ENCODE measurements at regions not wholly inside any gene's neighbourhood (a gene's known extent, or its start where the extent isn't known, plus 50 kb on each side); places are given as distances from the start of the nearest gene placed in this dataset.
"Not testable (repeated sequence)": the region's sequence is repeated elsewhere in the genome, so short reads cannot be mapped to it uniquely, and the experiment has no call there.

GRCh38 chr7:119219663-119220062 is 995.2 kb downstream of the ANKRD7 start:
- Histone ChIP-seq H3K27me3 (ENCODE audit: control insufficient read depth in 5 of 5, insufficient read depth in 4 of 5, low read length in 5 of 5) (no peaks in the 10 kb centered on the region), H3K36me3 (ENCODE audit: control insufficient read depth in 5 of 5, insufficient read depth in 5 of 5, low read length in 5 of 5) (no peaks in the 10 kb centered on the region), H3K27ac (ENCODE audit: low read depth, low read length) (no peak overlapping the region), H3K4me3 (ENCODE audit: low read depth in 1 of 5, low read length in 5 of 5) (no peak overlapping the region), H3K9me3 (ENCODE audit: control insufficient read depth in 5 of 5, low read length in 5 of 5) (peaks cover 0 to 12% (median 8%) of the 10 kb centered on the region in 5 donors), H3K4me1 (ENCODE audit: control insufficient read depth in 5 of 5, insufficient read depth in 5 of 5, low read length in 5 of 5) (no peaks in the 10 kb centered on the region), H3K9ac (ENCODE audit: low read length in 5 of 5) (no peak overlapping the region)

- Histone ChIP-seq H3K4me3 (ENCODE audit: low read depth in 1 of 5, low read length in 5 of 5) (no peak overlapping the region), H3K9me3 (ENCODE audit: control insufficient read depth in 5 of 5, low read length in 5 of 5) (peaks cover 0 to 6% (median 4%) of the 10 kb centered on the region in 5 donors), H3K9ac (ENCODE audit: low read length in 5 of 5) (no peak overlapping the region), H3K27ac (ENCODE audit: low read depth, low read length) (no peak overlapping the region), H3K27me3 (ENCODE audit: control insufficient read depth in 5 of 5, insufficient read depth in 4 of 5, low read length in 5 of 5) (no peaks in the 10 kb centered on the region), H3K36me3 (ENCODE audit: control insufficient read depth in 5 of 5, insufficient read depth in 5 of 5, low read length in 5 of 5) (no peaks in the 10 kb centered on the region), H3K4me1 (ENCODE audit: control insufficient read depth in 5 of 5, insufficient read depth in 5 of 5, low read length in 5 of 5) (no peaks in the 10 kb centered on the region)
Observed at GRCh38 chr7:119223930-119224329, 999.4 kb downstream of the ANKRD7 start.

DNA sequence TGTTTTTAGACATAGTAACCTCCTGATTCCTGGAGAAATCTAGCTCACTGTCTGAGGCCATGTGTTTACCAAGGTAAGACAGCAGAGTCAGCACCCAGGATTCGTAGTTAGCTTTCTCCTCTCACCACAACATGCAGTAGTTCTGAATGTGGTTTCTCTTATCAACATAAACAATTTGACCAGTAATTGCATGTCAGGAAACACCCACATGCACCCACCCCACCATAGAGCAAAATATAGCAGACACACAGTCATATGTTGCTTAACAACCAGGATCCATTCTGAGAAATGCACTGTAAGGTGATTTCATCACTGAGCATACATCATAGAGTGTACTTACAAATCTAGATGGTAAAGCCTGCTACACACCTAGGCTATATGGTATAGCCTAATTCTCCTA is 1004.0 kb downstream of the ANKRD7 start:
- Histone ChIP-seq H3K27ac (ENCODE audit: low read depth, low read length) (no peak overlapping the region), H3K4me1 (ENCODE audit: control insufficient read depth in 5 of 5, insufficient read depth in 5 of 5, low read length in 5 of 5) (no peaks in the 10 kb centered on the region), H3K9ac (ENCODE audit: low read length in 5 of 5) (no peak overlapping the region), H3K36me3 (ENCODE audit: control insufficient read depth in 5 of 5, insufficient read depth in 5 of 5, low read length in 5 of 5) (no peaks in the 10 kb centered on the region), H3K27me3 (ENCODE audit: control insufficient read depth in 5 of 5, insufficient read depth in 4 of 5, low read length in 5 of 5) (no peaks in the 10 kb centered on the region), H3K4me3 (ENCODE audit: low read depth in 1 of 5, low read length in 5 of 5) (no peak overlapping the region), H3K9me3 (ENCODE audit: control insufficient read depth in 5 of 5, low read length in 5 of 5) (peaks cover 0 to 3% (median 0%) of the 10 kb centered on the region in 5 donors)

- Histone ChIP-seq H3K9me3 (ENCODE audit: control insufficient read depth in 5 of 5, low read length in 5 of 5) (no peaks in the 10 kb centered on the region), H3K9ac (ENCODE audit: low read length in 5 of 5) (no peak overlapping the region), H3K4me1 (ENCODE audit: control insufficient read depth in 5 of 5, insufficient read depth in 5 of 5, low read length in 5 of 5) (no peaks in the 10 kb centered on the region), H3K4me3 (ENCODE audit: low read depth in 1 of 5, low read length in 5 of 5) (no peak overlapping the region), H3K36me3 (ENCODE audit: control insufficient read depth in 5 of 5, insufficient read depth in 5 of 5, low read length in 5 of 5) (no peaks in the 10 kb centered on the region), H3K27me3 (ENCODE audit: control insufficient read depth in 5 of 5, insufficient read depth in 4 of 5, low read length in 5 of 5) (no peaks in the 10 kb centered on the region), H3K27ac (ENCODE audit: low read depth, low read length) (no peak overlapping the region)
Observed at GRCh38 chr7:119232091-119232490, 1007.6 kb downstream of the ANKRD7 start.

DNA sequence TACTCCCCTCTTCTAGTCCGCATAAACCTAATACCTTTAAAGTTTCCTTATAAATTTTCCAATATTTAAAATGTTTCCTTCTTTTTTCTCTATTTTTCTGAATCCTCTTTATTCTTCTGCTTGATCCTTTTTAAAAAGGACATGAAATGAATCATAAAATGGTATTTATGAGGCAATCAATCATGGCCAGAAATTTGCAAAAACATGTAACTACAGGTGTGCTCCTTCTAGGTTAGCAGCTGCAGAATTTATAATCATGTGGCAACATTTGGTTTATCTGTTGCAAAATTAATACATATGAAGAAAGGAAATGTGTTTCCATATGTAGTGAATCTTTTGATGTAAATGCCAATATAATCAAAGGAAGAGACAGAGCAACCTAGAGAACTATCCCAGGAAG is 1008.5 kb downstream of the ANKRD7 start:
- H3K36me3 ChIP-seq (ENCODE audit: control insufficient read depth in 5 of 5, insufficient read depth in 5 of 5, low read length in 5 of 5) = no peaks in the 10 kb centered on the region
- no peaks in the 10 kb centered on the region for H3K4me1 ChIP-seq (ENCODE audit: control insufficient read depth in 5 of 5, insufficient read depth in 5 of 5, low read length in 5 of 5)
- no peak overlapping the region for H3K27ac ChIP-seq (ENCODE audit: low read depth, low read length)
- H3K4me3 ChIP-seq (ENCODE audit: low read depth in 1 of 5, low read length in 5 of 5) = no peak overlapping the region
- H3K9ac ChIP-seq (ENCODE audit: low read length in 5 of 5) = no peak overlapping the region
- no peaks in the 10 kb centered on the region for H3K9me3 ChIP-seq (ENCODE audit: control insufficient read depth in 5 of 5, low read length in 5 of 5)
- no peaks in the 10 kb centered on the region for H3K27me3 ChIP-seq (ENCODE audit: control insufficient read depth in 5 of 5, insufficient read depth in 4 of 5, low read length in 5 of 5)

DNA sequence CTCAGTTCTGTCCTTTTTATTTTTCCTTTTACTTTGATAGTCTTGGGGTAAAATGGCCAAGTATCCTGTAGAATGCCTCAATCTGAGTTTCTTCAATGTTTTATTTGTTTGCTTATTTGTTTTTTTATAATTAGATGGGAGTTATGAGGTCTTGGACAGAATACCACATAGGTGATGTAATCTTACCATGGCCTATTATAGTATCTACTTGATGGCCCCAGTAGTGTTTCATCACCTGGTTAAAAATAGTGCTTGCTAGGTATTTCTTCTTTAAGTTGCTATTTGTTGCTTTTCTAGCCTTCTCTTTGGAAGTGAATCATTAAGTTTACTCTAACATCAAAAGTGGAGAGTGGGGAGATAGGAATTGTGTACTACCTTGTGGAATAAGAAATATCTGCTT is 1020.0 kb upstream of the KCND2 start:
- no peaks in the 10 kb centered on the region for H3K9me3 ChIP-seq (ENCODE audit: control insufficient read depth in 5 of 5, low read length in 5 of 5)
- H3K9ac ChIP-seq (ENCODE audit: low read length in 5 of 5) = no peak overlapping the region
- no peaks in the 10 kb centered on the region for H3K27me3 ChIP-seq (ENCODE audit: control insufficient read depth in 5 of 5, insufficient read depth in 4 of 5, low read length in 5 of 5)
- no peaks in the 10 kb centered on the region for H3K4me1 ChIP-seq (ENCODE audit: control insufficient read depth in 5 of 5, insufficient read depth in 5 of 5, low read length in 5 of 5)
- H3K27ac ChIP-seq (ENCODE audit: low read depth, low read length) = no peak overlapping the region
- H3K4me3 ChIP-seq (ENCODE audit: low read depth in 1 of 5, low read length in 5 of 5) = no peak overlapping the region
- H3K36me3 ChIP-seq (ENCODE audit: control insufficient read depth in 5 of 5, insufficient read depth in 5 of 5, low read length in 5 of 5) = no peaks in the 10 kb centered on the region

DNA sequence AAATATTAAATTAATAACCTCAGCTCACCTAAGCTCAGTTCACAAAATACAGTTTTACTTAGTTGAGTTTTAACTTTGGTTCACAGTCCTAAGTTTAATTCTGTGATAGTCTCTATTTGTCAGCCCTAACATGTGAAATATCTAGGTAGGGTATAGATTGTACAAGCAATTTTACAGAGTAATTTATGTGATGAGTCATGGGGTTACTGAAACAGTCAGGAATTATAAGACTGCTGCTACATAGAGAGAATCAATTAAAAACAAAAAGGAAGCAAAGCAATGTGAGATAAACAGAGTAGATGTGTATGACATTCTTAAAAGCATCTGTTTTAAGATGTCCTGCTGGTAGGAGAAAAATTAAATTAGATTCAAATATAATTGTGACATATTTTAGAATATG is 1018.2 kb upstream of the KCND2 start:
- Histone ChIP-seq H3K4me1 (ENCODE audit: control insufficient read depth in 5 of 5, insufficient read depth in 5 of 5, low read length in 5 of 5) (no peaks in the 10 kb centered on the region), H3K9ac (ENCODE audit: low read length in 5 of 5) (no peak overlapping the region), H3K27ac (ENCODE audit: low read depth, low read length) (no peak overlapping the region), H3K27me3 (ENCODE audit: control insufficient read depth in 5 of 5, insufficient read depth in 4 of 5, low read length in 5 of 5) (no peaks in the 10 kb centered on the region), H3K9me3 (ENCODE audit: control insufficient read depth in 5 of 5, low read length in 5 of 5) (no peaks in the 10 kb centered on the region), H3K4me3 (ENCODE audit: low read depth in 1 of 5, low read length in 5 of 5) (no peak overlapping the region), H3K36me3 (ENCODE audit: control insufficient read depth in 5 of 5, insufficient read depth in 5 of 5, low read length in 5 of 5) (no peaks in the 10 kb centered on the region)

DNA sequence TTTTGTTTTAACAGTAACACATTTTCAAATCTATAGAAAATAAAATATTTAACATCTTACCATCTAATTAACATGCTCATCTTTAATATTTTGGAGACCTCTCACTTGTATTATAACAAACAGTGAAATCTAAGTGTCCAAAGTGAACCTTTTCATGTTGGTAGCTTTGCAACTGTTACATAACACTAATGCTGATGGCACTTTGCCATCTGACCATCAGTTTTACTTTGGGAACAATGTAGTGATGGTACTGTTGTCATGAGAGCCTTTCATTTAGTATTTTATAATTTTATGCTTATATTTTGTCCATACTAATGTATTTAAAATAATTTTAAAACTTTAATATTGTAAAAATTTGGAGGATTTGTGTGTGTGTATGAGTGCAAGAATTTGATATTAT is 1017.0 kb upstream of the KCND2 start:
- Histone ChIP-seq H3K27ac (ENCODE audit: low read depth, low read length) (no peak overlapping the region), H3K36me3 (ENCODE audit: control insufficient read depth in 5 of 5, insufficient read depth in 5 of 5, low read length in 5 of 5) (no peaks in the 10 kb centered on the region), H3K4me1 (ENCODE audit: control insufficient read depth in 5 of 5, insufficient read depth in 5 of 5, low read length in 5 of 5) (no peaks in the 10 kb centered on the region), H3K4me3 (ENCODE audit: low read depth in 1 of 5, low read length in 5 of 5) (no peak overlapping the region), H3K9me3 (ENCODE audit: control insufficient read depth in 5 of 5, low read length in 5 of 5) (no peaks in the 10 kb centered on the region), H3K27me3 (ENCODE audit: control insufficient read depth in 5 of 5, insufficient read depth in 4 of 5, low read length in 5 of 5) (no peaks in the 10 kb centered on the region), H3K9ac (ENCODE audit: low read length in 5 of 5) (no peak overlapping the region)

GRCh38 chr7:119256446-119257131 is 1016.4 kb upstream of the KCND2 start:
- Histone ChIP-seq H3K27ac (ENCODE audit: low read depth, low read length) (no peak overlapping the region), H3K27me3 (ENCODE audit: control insufficient read depth in 5 of 5, insufficient read depth in 4 of 5, low read length in 5 of 5) (no peaks in the 10 kb centered on the region), H3K9me3 (ENCODE audit: control insufficient read depth in 5 of 5, low read length in 5 of 5) (no peaks in the 10 kb centered on the region), H3K9ac (ENCODE audit: low read length in 5 of 5) (no peak overlapping the region), H3K36me3 (ENCODE audit: control insufficient read depth in 5 of 5, insufficient read depth in 5 of 5, low read length in 5 of 5) (no peaks in the 10 kb centered on the region), H3K4me3 (ENCODE audit: low read depth in 1 of 5, low read length in 5 of 5) (no peak overlapping the region), H3K4me1 (ENCODE audit: control insufficient read depth in 5 of 5, insufficient read depth in 5 of 5, low read length in 5 of 5) (no peaks in the 10 kb centered on the region)

- not testable (repeated sequence) for H3K36me3 ChIP-seq (ENCODE audit: control insufficient read depth in 5 of 5, insufficient read depth in 5 of 5, low read length in 5 of 5); H3K9me3 ChIP-seq (ENCODE audit: control insufficient read depth in 5 of 5, low read length in 5 of 5); H3K9ac ChIP-seq (ENCODE audit: low read length in 5 of 5); H3K27me3 ChIP-seq (ENCODE audit: control insufficient read depth in 5 of 5, insufficient read depth in 4 of 5, low read length in 5 of 5); H3K27ac ChIP-seq (ENCODE audit: low read depth, low read length); H3K4me3 ChIP-seq (ENCODE audit: low read depth in 1 of 5, low read length in 5 of 5)
- peaks cover 0 to 11% (median 0%) of the 10 kb centered on the region in 5 donors for H3K4me1 ChIP-seq (ENCODE audit: control insufficient read depth in 5 of 5, insufficient read depth in 5 of 5, low read length in 5 of 5)
Observed at GRCh38 chr7:119266790-119267189, 1006.2 kb upstream of the KCND2 start.

Measured in subcutaneous abdominal adipose tissue (tissue), 5 donors.